GM19455 (cell line): ENCODE measurements at regions not wholly inside any gene's neighbourhood (a gene's known extent, or its start where the extent isn't known, plus 50 kb on each side); places are given as distances from the start of the nearest gene placed in this dataset.
"Not testable (repeated sequence)": the region's sequence is repeated elsewhere in the genome, so short reads cannot be mapped to it uniquely, and the experiment has no call there.

Experiments used
- ATAC-seq: cut with Tn5 transposase; IDR thresholded peaks from one replicate; pipeline ENCODE4 v1.9.1; 2021; ENCODE audit not compliant: unreplicated experiment

GRCh38 chr3:56957522-56957921, 102.9 kb upstream of the SPATA12 start:
- ATAC-seq, result no peak

- no peak for ATAC-seq
Measured at GRCh38 chr3:56956906-56957305, 103.6 kb upstream of the SPATA12 start.

- no peak for ATAC-seq
Measured at GRCh38 chr3:56955492-56956111, 104.9 kb upstream of the SPATA12 start.

GRCh38 chr3:56954125-56954524, 106.3 kb upstream of the SPATA12 start:
- no peak for ATAC-seq

GRCh38 chr3:56952846-56953245, 107.6 kb upstream of the SPATA12 start:
- ATAC-seq, result no peak

GRCh38 chr3:56952061-56952460, 108.4 kb upstream of the SPATA12 start:
- no peak for ATAC-seq

- no peak for ATAC-seq
Measured at GRCh38 chr3:56951366-56951765, 109.1 kb upstream of the SPATA12 start.

GRCh38 chr3:56945378-56945777, 115.1 kb upstream of the SPATA12 start:
- not testable (repeated sequence) for ATAC-seq

- ATAC-seq, result no peak
Measured at GRCh38 chr3:56942523-56942922, 117.9 kb upstream of the SPATA12 start.

GRCh38 chr3:56940976-56941375, 119.5 kb upstream of the SPATA12 start:
- no peak for ATAC-seq

GRCh38 chr3:56940321-56940720, 120.1 kb upstream of the SPATA12 start:
- ATAC-seq, result no peak

- no peak for ATAC-seq
Measured at GRCh38 chr3:56939834-56940233, 120.6 kb upstream of the SPATA12 start.

- ATAC-seq, result no peak
Measured at GRCh38 chr3:56938530-56938929, 121.9 kb upstream of the SPATA12 start.

GRCh38 chr3:56937580-56937979, 122.9 kb upstream of the SPATA12 start:
- ATAC-seq, result no peak

- ATAC-seq, result no peak
Measured at GRCh38 chr3:56935811-56936210, 124.7 kb upstream of the SPATA12 start.

- not testable (repeated sequence) for ATAC-seq
Measured at GRCh38 chr3:56934481-56934880, 126.0 kb upstream of the SPATA12 start.

GRCh38 chr3:56933803-56934202, 126.7 kb upstream of the SPATA12 start:
- ATAC-seq, result no peak

- ATAC-seq, result no peak
Measured at GRCh38 chr3:56932866-56933265, 127.6 kb upstream of the SPATA12 start.

- no peak for ATAC-seq
Measured at GRCh38 chr3:56931836-56932235, 128.6 kb upstream of the SPATA12 start.

- no peak for ATAC-seq
Measured at GRCh38 chr3:56930706-56931105, 129.0 kb upstream of the ARHGEF3 start.

GRCh38 chr3:56929809-56930615, 128.3 kb upstream of the ARHGEF3 start:
- ATAC-seq, result no peak

- no peak for ATAC-seq
Measured at GRCh38 chr3:56928379-56929068, 126.8 kb upstream of the ARHGEF3 start.
